Stimulated activated naive B cell treated with anti-CD40 and anti-IgM and Interleukin-4, amounts not matched to agents 10 μg/mL and 1 μg/mL and 100 μg/mL, for 72 hours (primary cell): ENCODE measurements at regions not wholly inside any gene's neighbourhood (a gene's known extent, or its start where the extent isn't known, plus 50 kb on each side); places are given as distances from the start of the nearest gene placed in this dataset.
A peak's percentile ranks its signal among the peaks of the same experiment; 100 is the strongest.

Experiments
- ATAC-seq, 2 donors: fragments of 150-1000 bp; cut with Tn5 transposase; replicated peaks; 2 replicates each; pipeline ENCODE4 v1.10.0; 2021; ENCODE audit warnings: moderate library complexity in 1 of 2
- DNase-seq: peaks from one replicate; pipeline ENCODE4 v3.0.0; 2021
- H3K27ac Mint-ChIP-seq: one replicate; pipeline ENCODE4 v1.8.0; 2022; ENCODE audit warnings: mild to moderate bottlenecking, mixed read lengths
- H3K27me3 Mint-ChIP-seq, 2 donors: one replicate each; pipeline ENCODE4 v1.8.0; 2022; ENCODE audit warnings: mixed read lengths in 2 of 2
- H3K36me3 Mint-ChIP-seq, 2 donors: one replicate each; pipeline ENCODE4 v1.8.0; 2022; ENCODE audit warnings: mixed read lengths in 2 of 2, mild to moderate bottlenecking in 1 of 2
- H3K4me1 Mint-ChIP-seq, 2 donors: one replicate each; pipeline ENCODE4 v1.8.0; 2022; ENCODE audit warnings: mixed read lengths in 2 of 2, mild to moderate bottlenecking in 1 of 2
- H3K4me3 Mint-ChIP-seq, 2 donors: one replicate each; pipeline ENCODE4 v1.8.0; 2022; ENCODE audit warnings: mild to moderate bottlenecking in 2 of 2, mixed read lengths in 2 of 2, moderate library complexity in 1 of 2
- H3K9me3 Mint-ChIP-seq, 2 donors: one replicate each; pipeline ENCODE4 v1.8.0; 2022; ENCODE audit warnings: mixed read lengths in 2 of 2, mild to moderate bottlenecking in 1 of 2

GRCh38 chr1:82181846-82182245 lies 381.1 kb downstream of the ADGRL2 start:
- Mint-ChIP-seq H3K27me3 (no peaks in the 10 kb centered on the region), H3K9me3 (no peaks in the 10 kb centered on the region), H3K4me1 (no peaks in the 10 kb centered on the region), H3K4me3 (no peak overlapping the region), H3K36me3 (no peaks in the 10 kb centered on the region), H3K27ac (no peak overlapping the region)
- DNase-seq (no peak), ATAC-seq (no peak)

GRCh38 chr1:82179131-82179530 lies 378.4 kb downstream of the ADGRL2 start:
- Mint-ChIP-seq H3K36me3 (no peaks in the 10 kb centered on the region), H3K27ac (no peak overlapping the region), H3K4me1 (no peaks in the 10 kb centered on the region), H3K27me3 (no peaks in the 10 kb centered on the region), H3K4me3 (no peak overlapping the region), H3K9me3 (no peaks in the 10 kb centered on the region)
- ATAC-seq (no peak), DNase-seq (no peak)

DNA sequence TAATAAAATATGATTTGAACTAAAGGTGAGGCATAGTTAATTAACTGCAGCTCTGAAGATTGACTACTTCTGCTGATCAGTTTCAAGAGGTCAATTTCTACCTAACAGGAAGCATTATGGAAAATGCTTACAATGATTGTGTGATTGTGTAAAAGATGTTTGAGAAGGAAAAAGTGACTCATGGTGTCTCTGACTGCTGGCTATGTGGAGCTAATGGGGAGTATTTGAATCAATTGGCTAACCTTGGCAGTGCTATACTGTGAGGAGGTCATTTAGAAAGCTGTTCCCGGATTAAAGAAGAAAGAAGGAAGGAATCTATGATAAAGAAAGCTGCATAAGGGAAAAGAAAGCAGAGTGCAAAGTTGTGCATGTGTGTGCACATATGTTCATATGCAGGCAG lies 376.5 kb downstream of the ADGRL2 start:
- no peak overlapping the region for H3K27ac Mint-ChIP-seq
- peaks cover 0 to 3% of the 10 kb centered on the region in 2 donors for H3K9me3 Mint-ChIP-seq
- DNase-seq (no peak), ATAC-seq (no peak)
- no peaks in the 10 kb centered on the region for H3K4me1 Mint-ChIP-seq
- H3K36me3 Mint-ChIP-seq = no peaks in the 10 kb centered on the region
- no peak overlapping the region for H3K4me3 Mint-ChIP-seq
- H3K27me3 Mint-ChIP-seq = no peaks in the 10 kb centered on the region

DNA sequence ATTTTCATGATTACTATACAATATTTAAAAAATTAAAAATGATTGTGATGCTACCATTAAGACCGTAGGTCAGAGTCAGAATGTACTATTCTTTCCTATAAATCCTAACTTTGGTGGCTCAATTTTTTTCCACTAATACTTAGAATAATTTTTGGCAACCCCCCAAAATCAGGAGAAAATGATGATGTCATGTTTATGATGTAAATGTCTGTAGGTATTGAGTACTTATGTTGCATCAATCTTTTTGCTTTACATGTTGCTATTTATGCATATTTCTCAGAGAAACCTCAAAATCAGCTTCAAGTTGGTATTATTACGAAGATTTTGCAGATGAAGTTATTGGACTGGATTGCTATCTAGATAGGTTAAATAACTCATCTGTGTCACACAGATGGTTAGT lies 371.2 kb downstream of the ADGRL2 start:
- no peak overlapping the region for H3K4me3 Mint-ChIP-seq
- peaks cover 0 to 3% of the 10 kb centered on the region in 2 donors for H3K9me3 Mint-ChIP-seq
- no peak overlapping the region for H3K27ac Mint-ChIP-seq
- ATAC-seq = no peak
- H3K36me3 Mint-ChIP-seq = no peaks in the 10 kb centered on the region
- no peak for DNase-seq
- no peaks in the 10 kb centered on the region for H3K4me1 Mint-ChIP-seq
- H3K27me3 Mint-ChIP-seq = no peaks in the 10 kb centered on the region

DNA sequence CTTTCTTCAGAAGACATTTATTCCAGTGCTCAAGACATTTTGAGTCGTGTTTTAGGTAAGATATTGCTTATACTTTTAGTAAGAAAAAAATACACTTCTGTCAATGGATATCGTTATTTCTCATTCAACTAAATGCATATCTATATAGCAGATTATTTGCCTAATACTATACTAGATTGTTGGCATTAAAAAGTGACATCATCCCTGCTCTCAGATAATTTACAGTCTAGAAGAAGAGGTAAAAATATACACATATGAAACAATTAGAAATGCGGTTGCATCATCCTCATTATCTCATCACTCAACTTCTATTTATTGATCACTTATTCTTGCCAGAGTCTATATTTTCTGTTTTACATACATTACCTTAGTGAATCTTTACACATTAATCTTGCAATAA lies 367.7 kb downstream of the ADGRL2 start:
- Mint-ChIP-seq H3K36me3 (no peaks in the 10 kb centered on the region), H3K27ac (no peak overlapping the region), H3K9me3 (peaks cover 0 to 2% of the 10 kb centered on the region in 2 donors), H3K4me3 (no peak overlapping the region), H3K4me1 (no peaks in the 10 kb centered on the region), H3K27me3 (no peaks in the 10 kb centered on the region)
- ATAC-seq (no peak), DNase-seq (no peak)

DNA sequence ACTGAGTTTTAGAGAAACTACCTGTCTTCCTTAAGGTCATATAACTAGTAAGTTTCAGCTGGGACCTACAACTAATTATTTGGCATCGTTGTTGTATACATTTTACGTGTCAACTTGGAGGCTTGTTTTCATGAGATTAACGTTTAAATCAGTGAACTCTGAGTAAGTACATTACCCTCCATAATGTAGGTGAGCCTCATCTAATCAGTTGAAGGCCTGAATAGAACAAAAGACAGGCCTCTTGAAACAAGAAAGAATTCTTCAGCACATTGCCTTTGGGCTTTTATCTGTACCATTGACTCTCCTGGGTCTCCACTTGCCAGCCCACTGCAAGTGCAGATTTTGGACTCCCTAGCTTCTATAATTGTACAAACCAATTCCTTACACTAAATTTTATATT lies 364.6 kb downstream of the ADGRL2 start:
- H3K4me3 Mint-ChIP-seq = no peak overlapping the region
- peaks cover 3 to 19% of the 10 kb centered on the region in 2 donors for H3K4me1 Mint-ChIP-seq
- no peak for ATAC-seq
- no peaks in the 10 kb centered on the region for H3K36me3 Mint-ChIP-seq
- no peak overlapping the region for H3K27ac Mint-ChIP-seq
- H3K27me3 Mint-ChIP-seq = no peaks in the 10 kb centered on the region
- no peaks in the 10 kb centered on the region for H3K9me3 Mint-ChIP-seq
- no peak for DNase-seq

DNA sequence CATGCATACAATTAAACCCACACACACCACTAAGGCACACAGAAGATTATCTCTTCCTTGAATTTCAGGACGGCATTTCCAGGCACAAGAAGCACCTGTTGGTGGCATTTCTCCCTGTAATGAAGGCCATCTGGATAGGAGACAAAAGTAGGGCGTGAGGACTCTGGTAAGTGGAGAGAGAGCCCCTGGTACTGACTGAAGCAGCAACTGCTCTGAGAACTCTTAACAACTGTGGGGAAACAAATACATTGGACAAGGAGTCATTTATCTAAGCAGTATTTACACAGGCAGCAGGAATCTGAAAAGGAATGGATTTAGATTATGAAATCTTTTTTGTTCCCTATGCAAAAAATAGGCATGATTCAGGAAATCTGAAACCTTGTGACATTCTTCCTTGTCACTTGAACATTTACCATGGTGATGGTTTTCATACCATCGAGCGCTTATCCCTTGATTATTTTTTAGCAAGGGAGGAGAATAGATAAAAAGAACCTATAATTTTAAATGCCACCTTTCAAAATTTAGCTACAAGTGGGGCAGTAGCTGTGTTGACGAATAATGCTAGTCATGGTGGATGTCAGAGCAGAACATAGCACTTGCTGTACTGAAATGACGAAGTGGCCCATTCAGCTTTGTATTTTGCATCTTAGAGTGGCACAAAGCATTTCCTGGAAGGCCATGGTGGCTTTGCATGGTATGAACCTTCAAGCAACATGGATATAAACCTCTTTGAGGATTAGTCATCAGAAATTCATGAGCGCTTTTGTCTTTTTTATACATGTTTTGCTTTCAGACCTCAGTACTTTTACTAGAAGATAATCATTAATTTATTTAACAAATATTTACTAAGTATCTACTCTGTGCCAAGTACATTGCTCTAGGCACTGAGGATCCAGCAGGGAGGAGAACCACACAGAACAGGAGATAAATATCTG lies 362.0 kb downstream of the ADGRL2 start:
- Mint-ChIP-seq H3K36me3 (no peaks in the 10 kb centered on the region), H3K4me3 (no peak overlapping the region), H3K27ac (no peak overlapping the region), H3K9me3 (no peaks in the 10 kb centered on the region), H3K4me1 (peaks cover 3 to 19% of the 10 kb centered on the region in 2 donors), H3K27me3 (no peaks in the 10 kb centered on the region)
- no peak for ATAC-seq
- DNase-seq = no peak

DNA sequence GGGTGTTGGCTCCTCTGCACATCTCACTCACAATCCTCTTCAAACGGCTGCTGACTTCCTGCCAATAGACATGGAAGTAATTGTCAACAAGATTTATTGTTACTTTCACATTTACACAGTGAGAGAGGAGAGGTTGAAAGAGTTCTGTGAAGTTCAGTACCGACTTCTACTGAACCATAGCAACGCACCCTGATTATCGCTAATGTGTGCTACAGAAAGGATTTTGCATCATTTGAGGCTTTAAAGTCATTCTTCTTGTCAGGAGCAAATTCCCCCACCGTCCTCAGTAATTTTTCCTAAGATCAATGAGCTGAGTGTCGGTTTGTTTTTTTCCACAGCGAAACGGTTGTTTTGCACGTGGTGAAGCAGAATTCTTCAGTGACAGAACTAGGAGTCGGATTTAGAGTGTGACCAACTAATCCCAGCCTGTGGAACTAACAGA lies 361.0 kb downstream of the ADGRL2 start:
- no peak overlapping the region for H3K27ac Mint-ChIP-seq
- DNase-seq (no peak), ATAC-seq (peak; percentile 27 to 42)

DNA sequence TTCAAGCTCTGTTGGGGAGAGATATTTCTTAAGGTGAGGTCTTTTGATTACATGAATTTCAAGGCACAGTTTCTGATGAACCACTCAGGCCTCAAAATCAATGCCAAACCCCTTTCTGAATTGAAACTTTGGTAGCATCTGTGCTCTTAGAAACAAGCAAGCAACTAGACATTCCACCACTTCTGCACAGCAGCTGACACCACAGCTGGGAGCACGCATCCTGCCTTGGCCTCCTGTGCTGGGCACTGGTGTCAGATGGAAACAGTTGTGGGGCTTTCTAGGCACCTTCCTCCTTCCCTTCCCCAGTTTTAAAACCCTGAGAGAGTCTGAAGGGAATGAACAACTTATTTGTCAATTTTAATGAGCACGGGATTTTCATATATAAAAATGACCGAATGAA lies 360.2 kb downstream of the ADGRL2 start:
- no peak for ATAC-seq

More for the DNA sequence above, 361.0 kb downstream of the ADGRL2 start:
- H3K4me3 Mint-ChIP-seq = peak overlapping the region; percentile 27 to 41
- no peaks in the 10 kb centered on the region for H3K9me3 Mint-ChIP-seq
- H3K36me3 Mint-ChIP-seq = no peaks in the 10 kb centered on the region
- H3K27me3 Mint-ChIP-seq = no peaks in the 10 kb centered on the region
- peaks cover 3 to 19% of the 10 kb centered on the region in 2 donors for H3K4me1 Mint-ChIP-seq

DNA sequence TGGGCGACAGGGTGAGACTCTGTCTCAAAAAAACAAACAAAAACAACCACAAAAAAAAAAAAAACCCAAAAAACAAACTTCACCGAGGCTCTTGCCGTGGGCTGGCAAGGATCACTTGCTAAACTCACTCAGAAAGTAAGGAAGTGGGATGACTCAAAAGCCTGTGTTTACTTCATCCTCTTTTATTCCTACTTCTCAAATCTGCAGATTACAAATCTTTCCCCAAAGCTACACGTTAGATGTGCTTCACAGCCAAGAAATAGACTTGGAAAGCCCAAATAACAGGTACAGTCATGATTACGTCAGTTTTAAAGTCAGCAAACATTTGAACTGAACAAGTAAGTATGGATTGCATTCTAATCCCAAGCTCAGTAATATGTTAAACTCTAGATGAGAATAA lies 359.3 kb downstream of the ADGRL2 start:
- Mint-ChIP-seq H3K36me3 (no peaks in the 10 kb centered on the region), H3K4me1 (peaks cover 3 to 19% of the 10 kb centered on the region in 2 donors), H3K27ac (no peak overlapping the region), H3K9me3 (peaks cover 2 to 4% of the 10 kb centered on the region in 2 donors), H3K4me3 (no peak overlapping the region), H3K27me3 (no peaks in the 10 kb centered on the region)
- DNase-seq (no peak), ATAC-seq (no peak)

More for the DNA sequence above, 360.2 kb downstream of the ADGRL2 start:
- H3K4me1 Mint-ChIP-seq = peaks cover 3 to 19% of the 10 kb centered on the region in 2 donors
- H3K27me3 Mint-ChIP-seq = no peaks in the 10 kb centered on the region
- DNase-seq = no peak
- H3K27ac Mint-ChIP-seq = no peak overlapping the region
- H3K36me3 Mint-ChIP-seq = no peaks in the 10 kb centered on the region
- no peak overlapping the region for H3K4me3 Mint-ChIP-seq
- H3K9me3 Mint-ChIP-seq = peaks cover 0 to 2% of the 10 kb centered on the region in 2 donors

GRCh38 chr1:82158981-82159380 lies 358.2 kb downstream of the ADGRL2 start:
- ATAC-seq = no peak
- Mint-ChIP-seq H3K27me3 (no peaks in the 10 kb centered on the region), H3K9me3 (peaks cover 2 to 4% of the 10 kb centered on the region in 2 donors), H3K27ac (no peak overlapping the region), H3K36me3 (no peaks in the 10 kb centered on the region), H3K4me3 (no peak overlapping the region), H3K4me1 (peaks cover 3 to 19% of the 10 kb centered on the region in 2 donors)
- DNase-seq = no peak

- ATAC-seq (no peak), DNase-seq (no peak)
- Mint-ChIP-seq H3K27me3 (no peaks in the 10 kb centered on the region), H3K4me1 (peaks cover 0 to 8% of the 10 kb centered on the region in 2 donors), H3K36me3 (no peaks in the 10 kb centered on the region), H3K27ac (no peak overlapping the region), H3K4me3 (no peak overlapping the region), H3K9me3 (peaks cover 4 to 6% of the 10 kb centered on the region in 2 donors)
Measured at GRCh38 chr1:82154219-82154970, 353.7 kb downstream of the ADGRL2 start.

DNA sequence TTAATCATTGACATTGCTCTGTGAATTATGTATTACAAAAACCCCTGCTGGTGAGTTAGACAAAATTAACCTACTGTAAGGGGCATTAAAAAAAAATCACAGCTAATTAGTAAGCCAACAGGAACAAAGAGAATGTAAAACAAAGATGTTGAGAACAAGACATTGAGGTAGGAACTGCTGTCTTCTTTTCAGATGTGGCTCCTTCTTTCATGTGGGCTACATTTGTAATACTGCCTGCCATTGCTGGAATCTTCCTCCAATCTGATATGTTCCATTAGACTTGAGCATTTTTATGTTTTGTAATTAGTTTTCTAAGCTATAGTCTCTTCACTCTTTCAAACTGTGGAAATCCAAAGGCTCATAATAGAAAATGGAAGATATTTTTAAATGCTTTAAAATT lies 353.0 kb downstream of the ADGRL2 start:
- Mint-ChIP-seq H3K9me3 (peaks cover 4 to 6% of the 10 kb centered on the region in 2 donors), H3K4me1 (peaks cover 0 to 8% of the 10 kb centered on the region in 2 donors), H3K27ac (no peak overlapping the region), H3K27me3 (no peaks in the 10 kb centered on the region), H3K36me3 (no peaks in the 10 kb centered on the region), H3K4me3 (peak overlapping the region in 1 of 2 donors; percentile 31)
- no peak for DNase-seq
- peak in 1 of 2 donors; percentile 12 for ATAC-seq

DNA sequence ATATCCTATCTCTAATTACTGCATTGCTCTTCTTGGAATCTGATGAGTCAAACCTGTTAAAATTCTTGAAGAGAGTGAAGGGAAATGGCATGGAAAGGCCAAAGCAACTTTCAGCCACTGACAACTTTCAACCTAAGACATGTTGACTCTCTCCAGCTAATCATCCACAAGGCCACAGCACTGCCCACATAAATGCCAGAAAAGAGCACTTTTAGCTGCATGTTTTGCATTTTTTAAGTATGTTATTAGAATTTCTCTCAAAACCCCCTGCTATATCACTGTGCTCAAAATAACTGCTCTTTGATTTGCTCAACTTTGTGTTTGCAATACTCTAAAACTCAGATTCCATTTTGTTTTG lies 352.5 kb downstream of the ADGRL2 start:
- ATAC-seq (peak; percentile 81 to 89), DNase-seq (peak; percentile 11)
- Mint-ChIP-seq H3K4me3 (peak overlapping the region in 1 of 2 donors; percentile 31), H3K9me3 (peaks cover 4 to 6% of the 10 kb centered on the region in 2 donors), H3K27me3 (no peaks in the 10 kb centered on the region), H3K36me3 (no peaks in the 10 kb centered on the region), H3K27ac (no peak overlapping the region), H3K4me1 (peaks cover 0 to 8% of the 10 kb centered on the region in 2 donors)
